ENCODE measurements at regions not wholly inside any gene's neighbourhood (a gene's known extent, or its start where the extent isn't known, plus 50 kb on each side); places are given as distances from the start of the nearest gene placed in this dataset.

DNA sequence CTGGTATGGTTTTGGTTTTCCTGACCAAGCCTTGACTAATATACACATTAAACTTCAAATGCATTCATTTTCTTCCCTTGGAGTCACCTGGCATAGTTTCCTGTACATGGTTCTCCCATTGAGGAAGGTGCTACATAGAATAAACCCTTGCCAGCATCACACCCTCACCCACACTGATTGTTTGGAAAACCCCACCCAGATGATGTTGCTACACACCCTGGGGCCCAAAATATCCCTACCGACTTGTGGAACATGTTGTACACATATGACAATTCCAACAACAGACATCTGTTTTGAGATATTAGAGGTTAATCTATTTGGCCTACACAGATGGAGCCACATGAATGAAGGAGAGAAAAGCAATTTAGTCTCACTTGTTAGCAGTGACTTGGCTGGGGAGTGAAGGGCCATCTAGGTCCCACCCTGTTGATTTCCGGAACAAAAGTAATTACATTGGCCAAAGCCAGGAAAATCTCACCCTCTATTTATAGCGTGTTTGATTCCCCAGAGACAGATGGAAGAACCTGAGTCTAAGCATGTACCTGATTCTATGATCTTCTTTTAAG, 606.0 kb upstream of the BTBD3 start:
- Histone ChIP-seq H3K27me3 (no peaks in the 10 kb centered on the region), H3K4me3 (no peak overlapping the region), H3K36me3 (no peaks in the 10 kb centered on the region), H3K27ac (no peak overlapping the region), H3K4me1 (peaks cover 0 to 9% (median 0%) of the 10 kb centered on the region in 12 donors), H3K9me3 (no peaks in the 10 kb centered on the region)
- WGBS, 4 donors, result 59 to 72% (median 59%) methylated on average over 3 of the region's 3 CpGs
- TF ChIP-seq, protein P1, sequence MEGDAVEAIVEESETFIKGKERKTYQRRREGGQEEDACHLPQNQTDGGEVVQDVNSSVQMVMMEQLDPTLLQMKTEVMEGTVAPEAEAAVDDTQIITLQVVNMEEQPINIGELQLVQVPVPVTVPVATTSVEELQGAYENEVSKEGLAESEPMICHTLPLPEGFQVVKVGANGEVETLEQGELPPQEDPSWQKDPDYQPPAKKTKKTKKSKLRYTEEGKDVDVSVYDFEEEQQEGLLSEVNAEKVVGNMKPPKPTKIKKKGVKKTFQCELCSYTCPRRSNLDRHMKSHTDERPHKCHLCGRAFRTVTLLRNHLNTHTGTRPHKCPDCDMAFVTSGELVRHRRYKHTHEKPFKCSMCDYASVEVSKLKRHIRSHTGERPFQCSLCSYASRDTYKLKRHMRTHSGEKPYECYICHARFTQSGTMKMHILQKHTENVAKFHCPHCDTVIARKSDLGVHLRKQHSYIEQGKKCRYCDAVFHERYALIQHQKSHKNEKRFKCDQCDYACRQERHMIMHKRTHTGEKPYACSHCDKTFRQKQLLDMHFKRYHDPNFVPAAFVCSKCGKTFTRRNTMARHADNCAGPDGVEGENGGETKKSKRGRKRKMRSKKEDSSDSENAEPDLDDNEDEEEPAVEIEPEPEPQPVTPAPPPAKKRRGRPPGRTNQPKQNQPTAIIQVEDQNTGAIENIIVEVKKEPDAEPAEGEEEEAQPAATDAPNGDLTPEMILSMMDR (IDR thresholded peaks at IDR 0.05), result no peak
- TF ChIP-seq POLR2A (IDR thresholded peaks at IDR 0.05), result no peak
- ATAC-seq (peak; percentile 26 to 36 (median 28)), DNase-seq (no peak)
- intact Hi-C loops (cut with DNase I), result no loop called here

DNA sequence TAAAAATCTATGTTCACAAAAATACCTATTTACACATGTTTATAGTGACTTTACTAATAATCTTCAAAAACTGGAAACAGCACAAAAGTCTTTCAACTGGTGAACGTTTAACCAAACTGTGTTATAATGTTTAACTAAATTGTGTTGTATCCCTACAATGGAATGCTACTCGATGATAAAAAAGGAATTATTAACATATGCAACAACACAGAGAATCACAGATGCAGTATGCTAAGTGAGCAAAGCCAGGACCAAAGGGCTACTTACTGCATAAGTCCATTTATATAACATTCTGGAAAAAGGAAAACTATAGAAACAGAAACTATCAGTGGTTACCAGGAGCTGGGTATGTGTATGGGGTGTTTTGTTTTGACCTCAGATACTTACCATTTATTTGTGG, 602.2 kb upstream of the BTBD3 start:
- Histone ChIP-seq H3K4me3 (no peak overlapping the region), H3K27ac (no peak overlapping the region), H3K9me3 (peaks cover 0 to 14% (median 0%) of the 10 kb centered on the region in 12 donors), H3K4me1 (peaks cover 0 to 9% (median 0%) of the 10 kb centered on the region in 12 donors), H3K27me3 (no peaks in the 10 kb centered on the region), H3K36me3 (no peaks in the 10 kb centered on the region)
- TF ChIP-seq POLR2A (IDR thresholded peaks at IDR 0.05), result no peak
- TF ChIP-seq, protein P1 (IDR thresholded peaks at IDR 0.05), result no peak
- no peak for ATAC-seq
- intact Hi-C loops (cut with DNase I), result no loop called here
- DNase-seq, result no peak
- WGBS, 4 donors, result 79 to 88% (median 84%) methylated on average over 2 of the region's 2 CpGs

DNA sequence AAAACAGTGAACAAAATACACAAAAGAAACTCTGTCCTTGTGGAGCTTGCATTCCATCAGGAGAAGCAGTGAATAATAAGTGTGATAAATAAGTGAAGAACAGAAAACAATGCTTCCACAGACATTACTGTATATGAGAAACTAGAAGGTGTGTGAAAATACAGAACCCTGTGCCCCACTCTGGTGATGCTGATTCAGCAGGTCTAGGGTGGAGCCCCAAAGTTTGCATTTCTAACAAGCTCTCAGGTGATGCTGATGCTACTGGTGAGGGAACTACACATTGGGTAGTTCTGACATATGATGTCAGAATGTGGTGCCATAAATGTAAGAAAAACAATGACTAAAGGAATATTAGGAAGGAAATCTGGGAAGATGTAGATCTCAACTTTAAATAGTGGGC, 601.4 kb upstream of the BTBD3 start:
- peaks cover 0 to 21% (median 1%) of the 10 kb centered on the region in 12 donors for H3K9me3 ChIP-seq
- DNase-seq (no peak), ATAC-seq (no peak)
- no peak for TF ChIP-seq POLR2A (IDR thresholded peaks at IDR 0.05)
- TF ChIP-seq, protein P1 (IDR thresholded peaks at IDR 0.05), result no peak
- H3K4me1 ChIP-seq, result peaks cover 0 to 9% (median 0%) of the 10 kb centered on the region in 12 donors
- H3K27me3 ChIP-seq, result no peaks in the 10 kb centered on the region
- no peaks in the 10 kb centered on the region for H3K36me3 ChIP-seq
- intact Hi-C loops (cut with DNase I), result no loop called here
- no peak overlapping the region for H3K4me3 ChIP-seq
- H3K27ac ChIP-seq, result no peak overlapping the region

DNA sequence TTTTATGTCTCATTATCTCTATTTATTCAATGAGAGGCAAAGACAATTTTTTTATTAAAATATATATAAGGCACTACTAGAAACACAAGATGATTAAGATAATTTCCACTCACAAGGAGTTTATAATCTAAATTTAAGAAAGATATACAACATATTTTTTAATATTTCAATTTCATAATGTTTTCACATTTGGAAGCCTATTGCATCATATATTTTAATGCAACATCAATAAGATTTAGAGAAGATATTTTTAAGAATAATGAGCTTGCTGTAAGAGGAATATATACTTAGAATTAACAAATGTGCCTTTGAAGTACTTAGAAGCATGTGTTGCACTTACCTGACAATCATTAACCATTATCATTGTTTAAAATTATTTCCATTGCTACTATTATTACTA, 597.7 kb upstream of the BTBD3 start:
- Histone ChIP-seq H3K27me3 (no peaks in the 10 kb centered on the region), H3K27ac (no peak overlapping the region), H3K4me1 (no peaks in the 10 kb centered on the region), H3K36me3 (no peaks in the 10 kb centered on the region), H3K9me3 (peaks cover 0 to 32% (median 4%) of the 10 kb centered on the region in 12 donors), H3K4me3 (no peak overlapping the region)
- TF ChIP-seq, protein P1 (IDR thresholded peaks at IDR 0.05), result no peak
- TF ChIP-seq POLR2A (IDR thresholded peaks at IDR 0.05), result no peak
- no peak for DNase-seq
- ATAC-seq, result no peak
- intact Hi-C loops (cut with DNase I), result no loop called here
